Esophagus muscularis mucosa (tissue), 3 donors: ENCODE measurements at regions not wholly inside any gene's neighbourhood (a gene's known extent, or its start where the extent isn't known, plus 50 kb on each side); places are given as distances from the start of the nearest gene placed in this dataset.

Experiments used
- CTCF ChIP-seq, 3 experiments: fragments of 200-600 bp in 2 of 3; fragments of 450-650 bp in 1 of 3; sonication (generic) in 2 of 3; IDR thresholded peaks; one replicate each; pipeline ENCODE4 v1.5.1; 2017 to 2019; ENCODE audit warnings: antibody characterized with exemption in 3 of 3, mild to moderate bottlenecking in 2 of 3, moderate library complexity in 1 of 3
- POLR2A ChIP-seq: fragments of 450-650 bp; IDR thresholded peaks from one replicate; pipeline ENCODE4 v1.6.1; 2017; ENCODE audit warnings: antibody characterized with exemption, moderate library complexity, mild to moderate bottlenecking, low read depth
- POLR2AphosphoS5 ChIP-seq, 2 donors: sonication (generic); formaldehyde crosslinking; IDR thresholded peaks; one replicate each; pipeline ENCODE4 v1.6.1; 2017; ENCODE audit warnings: antibody characterized with exemption in 2 of 2

DNA sequence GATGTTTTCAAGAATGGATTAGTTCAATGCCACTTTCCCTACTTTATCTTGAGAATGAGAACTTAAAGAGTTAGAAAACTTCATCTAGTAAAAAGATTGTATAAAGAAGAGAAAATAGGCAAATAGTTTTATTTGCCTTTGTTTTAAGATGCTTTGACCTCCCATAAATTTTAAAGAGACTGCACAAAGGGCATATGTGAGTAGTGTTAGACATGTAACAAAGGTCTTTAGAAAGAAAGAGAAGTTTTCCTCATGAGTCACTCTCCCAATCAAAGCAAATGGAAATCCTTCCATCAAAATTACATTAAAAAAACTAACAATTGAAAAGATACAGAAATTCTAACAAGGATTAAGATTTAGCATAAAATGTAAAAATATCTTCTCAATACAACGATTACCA, 381.8 kb upstream of the KIF2A start:
- TF ChIP-seq CTCF (IDR thresholded peaks at IDR 0.05): no peak
- no peak for TF ChIP-seq POLR2AphosphoS5 (IDR thresholded peaks at IDR 0.05)
- no peak for TF ChIP-seq POLR2A
